ENCODE measurements at regions not wholly inside any gene's neighbourhood (a gene's known extent, or its start where the extent isn't known, plus 50 kb on each side); places are given as distances from the start of the nearest gene placed in this dataset.

GRCh38 chr21:28699186-28699585 lies 293.5 kb downstream of the LTN1 start:
- no peak for TF ChIP-seq POLR2A (IDR thresholded peaks at IDR 0.05)
- TF ChIP-seq, protein P1, sequence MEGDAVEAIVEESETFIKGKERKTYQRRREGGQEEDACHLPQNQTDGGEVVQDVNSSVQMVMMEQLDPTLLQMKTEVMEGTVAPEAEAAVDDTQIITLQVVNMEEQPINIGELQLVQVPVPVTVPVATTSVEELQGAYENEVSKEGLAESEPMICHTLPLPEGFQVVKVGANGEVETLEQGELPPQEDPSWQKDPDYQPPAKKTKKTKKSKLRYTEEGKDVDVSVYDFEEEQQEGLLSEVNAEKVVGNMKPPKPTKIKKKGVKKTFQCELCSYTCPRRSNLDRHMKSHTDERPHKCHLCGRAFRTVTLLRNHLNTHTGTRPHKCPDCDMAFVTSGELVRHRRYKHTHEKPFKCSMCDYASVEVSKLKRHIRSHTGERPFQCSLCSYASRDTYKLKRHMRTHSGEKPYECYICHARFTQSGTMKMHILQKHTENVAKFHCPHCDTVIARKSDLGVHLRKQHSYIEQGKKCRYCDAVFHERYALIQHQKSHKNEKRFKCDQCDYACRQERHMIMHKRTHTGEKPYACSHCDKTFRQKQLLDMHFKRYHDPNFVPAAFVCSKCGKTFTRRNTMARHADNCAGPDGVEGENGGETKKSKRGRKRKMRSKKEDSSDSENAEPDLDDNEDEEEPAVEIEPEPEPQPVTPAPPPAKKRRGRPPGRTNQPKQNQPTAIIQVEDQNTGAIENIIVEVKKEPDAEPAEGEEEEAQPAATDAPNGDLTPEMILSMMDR (IDR thresholded peaks at IDR 0.05) = no peak
